HS-27A (cell line): ENCODE measurements at regions not wholly inside any gene's neighbourhood (a gene's known extent, or its start where the extent isn't known, plus 50 kb on each side); places are given as distances from the start of the nearest gene placed in this dataset.

Experiments used
- DNase-seq: peaks from one replicate; pipeline ENCODE4 v3.0.0-alpha.2; 2012; ENCODE audit warnings: low read depth, missing footprints

- DNase-seq = no peak
These were observed 55.0 kb downstream of the GPR6 start for GRCh38 chr6:110033101-110033500.

GRCh38 chr6:110033749-110034666 is 55.9 kb downstream of the GPR6 start:
- DNase-seq = no peak

- DNase-seq = no peak
These were observed 56.5 kb downstream of the GPR6 start for GRCh38 chr6:110034667-110035036.

GRCh38 chr6:110035321-110035720 is 57.2 kb downstream of the GPR6 start:
- DNase-seq = no peak

- DNase-seq = no peak
These were observed 58.5 kb downstream of the GPR6 start for GRCh38 chr6:110036408-110037302.

DNA sequence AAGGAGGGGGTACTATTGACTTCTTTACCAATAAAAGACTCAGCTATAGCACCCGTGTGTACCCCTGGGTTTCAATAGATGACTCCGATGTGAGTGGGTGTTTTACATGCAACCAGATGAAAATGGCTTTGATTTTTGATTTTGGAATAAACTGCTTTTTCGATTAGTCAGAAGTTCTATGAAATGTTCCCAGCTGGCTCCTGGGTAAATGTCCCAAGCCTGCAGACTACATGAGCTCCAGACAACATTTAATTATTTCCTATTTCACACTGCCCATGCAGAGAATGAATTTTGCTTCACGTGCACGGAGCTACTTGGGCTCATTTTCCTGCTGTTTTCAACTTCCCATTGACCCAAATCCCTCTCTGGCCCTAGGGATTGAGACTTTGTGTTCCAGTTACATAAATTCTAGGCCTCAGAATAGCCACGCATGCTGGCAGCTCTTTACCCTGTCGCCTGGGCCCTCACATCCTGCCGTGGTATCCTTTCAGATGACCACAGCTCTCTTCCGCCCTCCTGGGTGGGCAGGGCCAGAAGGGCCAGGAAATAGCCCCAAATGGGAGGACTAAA is 59.7 kb downstream of the GPR6 start:
- no peak for DNase-seq

DNA sequence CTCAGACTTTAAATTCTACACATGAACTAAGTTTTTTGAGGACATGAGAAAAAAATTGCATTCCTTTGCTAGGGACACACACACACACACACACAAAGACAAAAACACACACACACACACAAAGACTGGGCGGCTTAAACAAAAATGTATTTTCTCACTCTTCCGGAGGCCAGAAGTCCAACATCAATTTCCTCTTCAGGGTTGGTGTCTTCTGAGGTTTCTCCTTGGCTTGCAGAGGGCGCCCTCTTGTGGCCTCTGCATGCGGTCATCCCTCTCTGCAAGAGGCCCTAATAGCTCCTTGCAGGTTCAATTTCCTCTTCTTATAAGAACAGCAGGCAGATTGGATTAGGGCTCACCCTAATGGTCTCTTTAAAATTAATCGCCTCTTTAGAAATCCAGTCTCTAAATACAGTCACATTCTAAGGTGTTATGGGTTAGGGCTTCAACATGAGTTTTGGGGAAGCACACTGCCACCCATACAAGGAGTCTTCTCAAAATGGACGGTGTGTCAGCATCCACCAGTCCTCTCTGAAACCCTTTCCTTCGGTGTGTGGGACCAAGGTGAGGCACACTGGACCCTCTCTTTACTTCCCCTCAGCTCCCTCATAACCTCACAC is 61.4 kb downstream of the GPR6 start:
- DNase-seq = peak; percentile 79

DNA sequence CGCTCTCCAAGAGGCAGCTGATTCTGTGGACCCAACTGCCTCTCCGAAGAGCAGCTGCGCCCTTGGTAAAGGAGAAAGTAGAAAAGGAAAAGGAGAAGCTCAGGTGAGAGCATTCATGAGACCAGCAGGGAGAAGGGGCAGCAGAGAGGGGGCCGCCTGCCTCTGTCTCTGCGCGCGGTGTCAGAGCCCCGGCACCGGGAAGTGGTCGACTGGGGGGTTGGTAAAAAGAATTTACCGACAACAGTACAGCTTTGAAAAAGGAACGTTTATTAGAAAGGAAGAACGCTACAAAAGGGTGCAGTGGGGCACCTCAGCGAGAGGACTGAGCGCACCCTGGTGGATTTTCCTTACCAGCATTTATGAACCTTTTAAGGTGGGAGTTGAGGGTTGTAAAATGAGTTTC is 61.9 kb downstream of the GPR6 start:
- no peak for DNase-seq

DNA sequence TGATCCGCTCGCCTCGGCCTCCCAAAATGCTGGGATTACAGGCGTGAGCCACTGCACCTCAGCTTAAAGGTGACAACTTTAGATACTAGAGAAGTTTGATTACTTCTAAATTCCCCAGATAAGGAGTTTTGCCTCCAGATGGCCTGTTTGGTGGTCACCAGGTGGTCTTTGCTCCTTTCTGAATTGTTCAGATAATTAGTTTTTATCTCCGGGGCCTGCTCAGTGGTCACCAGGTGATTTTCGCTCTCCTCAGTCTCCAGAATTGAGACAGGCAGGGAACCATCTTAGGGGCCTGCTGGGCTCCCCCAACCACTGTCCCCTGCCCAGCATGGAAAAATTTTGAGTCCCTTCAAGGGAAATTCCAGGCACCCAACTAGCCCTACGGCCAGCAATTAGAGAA is 62.6 kb downstream of the GPR6 start:
- no peak for DNase-seq

- DNase-seq = no peak
These were observed 63.0 kb downstream of the GPR6 start for GRCh38 chr6:110041126-110041525.

DNA sequence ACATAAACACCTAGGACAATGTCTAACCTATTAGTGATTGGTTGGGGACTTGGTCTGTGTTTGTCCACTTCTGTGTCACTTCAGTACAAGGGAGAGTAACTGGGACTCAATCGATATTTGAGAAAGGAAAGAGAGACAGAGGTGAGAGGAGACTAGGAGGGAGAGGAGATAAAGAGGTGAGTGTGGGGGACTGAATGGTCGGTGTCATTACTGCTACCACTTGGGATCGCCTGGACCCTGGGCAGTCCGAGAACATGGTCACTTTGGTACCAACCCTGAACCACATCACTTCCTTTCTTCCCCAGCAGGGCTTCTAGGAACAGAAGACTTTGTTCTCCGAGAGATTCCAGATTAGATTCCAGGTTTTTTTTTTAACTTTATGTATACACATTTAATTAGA is 63.7 kb downstream of the GPR6 start:
- no peak for DNase-seq

DNA sequence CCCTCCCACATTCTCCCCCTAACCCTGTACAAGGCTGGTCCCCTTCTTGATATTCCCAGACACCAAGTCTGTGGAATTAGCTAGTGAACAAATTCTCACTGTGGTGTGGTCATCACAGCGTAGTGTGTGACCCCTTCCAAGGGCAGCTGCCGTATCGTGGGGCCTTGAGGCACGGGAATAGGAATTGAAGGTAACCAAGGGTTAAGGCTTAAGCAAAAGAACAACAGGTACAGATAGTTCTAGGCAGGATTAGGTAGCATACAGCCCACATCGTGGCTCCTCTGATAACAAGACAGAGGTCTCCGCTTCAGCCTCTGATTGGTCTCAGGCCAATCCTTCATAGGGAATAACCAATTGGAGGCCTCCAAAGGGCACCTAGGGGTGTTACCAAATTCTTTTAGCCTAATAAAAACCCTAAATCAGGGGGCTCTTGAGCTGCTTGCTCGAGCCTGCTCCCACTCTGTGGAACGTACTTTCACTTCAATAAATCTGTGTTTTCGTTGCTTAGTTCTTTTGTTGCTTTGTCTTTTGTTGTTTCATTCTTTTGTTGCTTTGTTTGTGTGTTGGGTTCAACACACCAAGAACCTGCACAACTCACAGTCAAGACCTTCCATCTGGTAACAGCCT is 64.7 kb downstream of the GPR6 start:
- DNase-seq = no peak

DNA sequence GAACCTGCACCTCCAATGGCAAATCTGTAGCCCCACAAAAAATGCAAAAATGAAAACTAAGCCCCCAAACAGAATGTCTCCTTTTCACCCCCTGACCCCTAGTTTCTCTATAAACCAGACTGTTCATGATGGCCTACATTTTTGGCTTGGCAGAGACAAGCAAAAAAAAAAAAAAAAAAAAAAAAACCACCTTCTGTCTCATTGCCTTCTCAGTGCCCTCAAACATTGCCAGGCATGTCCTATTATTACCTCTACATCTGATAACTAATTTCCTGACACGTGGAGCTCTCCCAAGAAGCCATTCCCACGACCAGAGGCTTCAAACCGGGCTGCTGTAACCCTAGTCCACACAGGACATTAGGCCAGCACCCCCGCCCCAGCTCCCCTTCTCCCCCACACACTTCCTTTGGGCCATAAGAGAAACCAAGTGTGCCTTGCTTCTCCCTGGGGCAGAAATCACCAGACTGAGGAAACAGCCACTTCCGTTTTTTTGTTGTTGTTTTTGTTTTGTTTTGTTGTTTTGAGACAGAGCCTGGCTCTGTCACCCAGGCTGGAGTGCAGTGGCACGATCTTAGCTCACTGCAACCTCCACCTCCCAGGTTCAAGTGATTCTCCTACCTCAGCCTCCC is 65.4 kb downstream of the GPR6 start:
- DNase-seq = no peak

DNA sequence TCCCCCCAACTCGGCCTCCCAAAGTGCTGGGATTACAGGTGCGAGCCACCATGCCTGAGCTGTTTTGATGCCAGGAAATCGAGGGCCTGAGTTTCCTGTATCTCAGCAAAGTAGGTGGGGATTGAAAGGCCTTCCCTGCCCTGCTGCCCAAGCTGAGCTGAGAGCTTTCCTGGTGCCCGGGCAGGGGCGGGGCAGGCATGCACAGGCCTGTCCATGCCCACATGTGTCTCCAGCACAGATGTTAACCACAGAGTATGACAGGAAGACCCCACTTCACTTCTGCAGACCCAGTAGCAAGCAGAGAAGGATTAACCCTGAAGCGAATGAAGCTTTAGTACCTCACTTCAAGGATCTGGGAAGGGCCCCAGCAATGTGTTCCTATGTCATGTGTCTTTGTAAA is 66.0 kb downstream of the GPR6 start:
- no peak for DNase-seq

DNA sequence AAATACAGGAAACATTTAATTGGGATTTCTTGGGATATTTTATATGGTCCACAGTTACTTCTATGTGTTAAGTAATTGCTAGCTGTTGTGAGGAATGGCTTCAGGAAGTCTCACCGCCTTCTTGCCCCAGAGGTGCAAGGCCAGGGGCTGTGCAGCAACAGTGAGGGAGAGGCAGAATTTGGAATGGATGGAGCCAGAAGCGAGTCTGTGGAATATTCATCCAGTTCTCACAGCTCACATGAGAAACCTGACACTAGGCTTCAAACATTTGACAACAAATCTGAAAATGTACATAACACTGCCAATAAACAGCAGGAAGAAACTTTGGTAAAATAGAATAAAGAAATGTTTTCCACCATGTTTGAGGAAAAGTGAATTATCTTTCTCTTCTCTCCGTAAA is 66.5 kb downstream of the GPR6 start:
- DNase-seq = no peak

DNA sequence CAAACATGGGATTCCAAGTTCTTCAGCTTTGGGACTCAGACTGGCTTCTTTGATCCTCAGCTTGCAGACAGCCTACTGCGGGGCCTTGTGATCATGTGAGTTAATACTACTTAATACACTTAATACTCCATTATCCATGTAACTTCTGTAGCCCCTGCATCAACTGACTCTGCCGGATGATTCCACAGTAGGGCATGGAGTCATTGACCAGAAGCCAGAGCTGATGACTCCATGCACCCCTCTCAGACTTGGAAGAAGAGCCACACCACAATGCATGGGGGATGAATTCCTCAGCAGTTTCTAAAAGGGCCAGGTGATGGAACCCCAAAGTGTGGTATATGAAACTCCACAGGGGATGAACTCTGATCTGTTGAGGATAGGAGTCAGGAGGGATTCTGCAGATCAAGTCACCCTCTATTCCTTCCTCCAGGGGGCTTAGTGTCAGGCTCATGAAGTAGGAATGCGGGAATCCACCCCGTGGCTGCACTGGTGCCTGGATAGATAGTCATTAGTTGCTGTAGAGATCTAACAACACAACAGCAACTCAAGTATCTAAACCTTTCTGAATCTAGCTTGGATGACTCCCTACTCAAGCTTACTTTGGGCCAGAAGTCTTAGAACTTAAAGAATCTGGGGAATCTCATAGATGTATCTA is 70.2 kb downstream of the GPR6 start:
- DNase-seq = no peak

DNA sequence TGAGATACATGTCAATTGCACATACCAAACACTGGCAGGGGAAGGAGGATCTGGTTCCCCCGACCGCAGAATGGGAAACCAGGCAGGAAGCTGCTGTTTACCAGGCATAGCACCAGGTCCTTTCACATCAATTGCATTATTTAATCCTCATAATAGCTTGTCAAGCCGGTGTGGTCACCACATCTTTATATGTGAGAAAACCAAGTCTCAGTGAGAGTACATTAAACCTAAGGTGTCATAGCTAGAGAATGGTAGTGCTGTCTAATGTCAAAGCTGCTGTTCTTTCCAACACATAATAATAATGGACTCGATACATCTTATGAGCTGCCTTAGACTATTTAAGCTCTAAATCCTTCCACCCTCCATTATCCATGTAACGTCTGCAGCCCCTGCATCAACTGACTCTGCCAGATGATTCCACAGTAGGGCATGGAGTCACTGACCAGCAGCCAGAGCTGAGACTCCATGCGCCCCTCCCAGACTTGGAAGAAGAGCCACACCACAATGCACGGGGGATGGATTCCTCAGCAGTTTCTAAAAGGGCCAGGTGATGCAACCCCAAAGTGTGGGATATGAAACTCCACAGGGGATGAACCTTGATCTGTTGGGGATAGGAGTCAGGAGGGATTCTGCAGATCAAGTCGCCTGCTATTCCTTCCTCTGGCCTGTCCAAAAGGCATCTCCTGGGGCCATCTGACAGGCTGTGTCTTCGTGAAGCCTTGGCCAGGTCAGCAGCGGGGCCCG is 71.8 kb downstream of the GPR6 start:
- no peak for DNase-seq
